Upper lobe of left lung (tissue), 4 donors: ENCODE measurements at regions not wholly inside any gene's neighbourhood (a gene's known extent, or its start where the extent isn't known, plus 50 kb on each side); places are given as distances from the start of the nearest gene placed in this dataset.

Experiments used
- CTCF ChIP-seq, 6 experiments: fragments of 450-650 bp in 4 of 6; fragments of 200-600 bp in 2 of 6; sonication (generic) in 2 of 6; IDR thresholded peaks; one replicate each; pipeline ENCODE4 v1.5.1; 2016 to 2019; ENCODE audit warnings: antibody characterized with exemption in 6 of 6
- POLR2AphosphoS5 ChIP-seq, 2 donors: sonication (generic); formaldehyde crosslinking; IDR thresholded peaks; one replicate each; pipeline ENCODE4 v1.5.1; 2017; ENCODE audit warnings: antibody characterized with exemption in 2 of 2

- TF ChIP-seq POLR2AphosphoS5 (IDR thresholded peaks at IDR 0.05), result no peak
- no peak for TF ChIP-seq CTCF (IDR thresholded peaks at IDR 0.05)
Observed at GRCh38 chr4:77505275-77505957, 100.2 kb upstream of the CXCL13 start.
